HG02870 (cell line): ENCODE measurements at regions not wholly inside any gene's neighbourhood (a gene's known extent, or its start where the extent isn't known, plus 50 kb on each side); places are given as distances from the start of the nearest gene placed in this dataset.
"Not testable (repeated sequence)": the region's sequence is repeated elsewhere in the genome, so short reads cannot be mapped to it uniquely, and the experiment has no call there.

Experiments used
- ATAC-seq: cut with Tn5 transposase; IDR thresholded peaks from one replicate; pipeline ENCODE4 v1.9.1; 2021; ENCODE audit warnings: mild to moderate bottlenecking, moderate library complexity; ENCODE audit not compliant: unreplicated experiment

- not testable (repeated sequence) for ATAC-seq
Measured at GRCh38 chr1:144031550-144031949, 59.8 kb upstream of the FAM72C start.

GRCh38 chr1:144026022-144026421, 54.2 kb upstream of the FAM72C start:
- ATAC-seq: peak; percentile 91

- not testable (repeated sequence) for ATAC-seq
Measured at GRCh38 chr1:144021690-144022384, 50.1 kb upstream of the FAM72C start.
